ENCODE measurements at regions not wholly inside any gene's neighbourhood (a gene's known extent, or its start where the extent isn't known, plus 50 kb on each side); places are given as distances from the start of the nearest gene placed in this dataset.
"Not testable (repeated sequence)": the region's sequence is repeated elsewhere in the genome, so short reads cannot be mapped to it uniquely, and the experiment has no call there.

DNA sequence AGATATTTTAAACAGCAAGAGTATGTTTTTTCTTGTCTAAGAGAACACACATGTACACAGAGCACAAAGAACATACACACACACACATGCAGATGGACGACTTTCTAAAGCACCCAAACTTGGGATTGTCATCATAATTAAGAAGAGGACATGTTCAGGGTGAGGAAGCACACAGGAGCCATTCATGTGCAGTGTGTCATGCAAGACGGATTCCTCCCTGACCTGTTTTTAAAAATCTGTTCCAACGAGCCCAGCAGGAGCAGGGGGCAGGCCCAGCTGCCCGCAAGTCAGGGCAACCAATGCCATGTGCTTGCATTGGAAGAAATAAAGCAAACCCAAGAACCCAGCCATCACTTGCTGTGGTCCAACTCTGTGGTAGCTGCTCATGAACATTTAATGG is 167.3 kb upstream of the ZNF644 start:
- DNase-seq (ENCODE audit: low read depth) (no peak), FAIRE-seq (no peak)
- H3K4me3 ChIP-seq (ENCODE audit: low read depth, low read length), result no peak overlapping the region
- no peaks in the 10 kb centered on the region for H3K27me3 ChIP-seq (ENCODE audit: control insufficient read depth, insufficient read depth, low read length)
- TF ChIP-seq, protein P1, sequence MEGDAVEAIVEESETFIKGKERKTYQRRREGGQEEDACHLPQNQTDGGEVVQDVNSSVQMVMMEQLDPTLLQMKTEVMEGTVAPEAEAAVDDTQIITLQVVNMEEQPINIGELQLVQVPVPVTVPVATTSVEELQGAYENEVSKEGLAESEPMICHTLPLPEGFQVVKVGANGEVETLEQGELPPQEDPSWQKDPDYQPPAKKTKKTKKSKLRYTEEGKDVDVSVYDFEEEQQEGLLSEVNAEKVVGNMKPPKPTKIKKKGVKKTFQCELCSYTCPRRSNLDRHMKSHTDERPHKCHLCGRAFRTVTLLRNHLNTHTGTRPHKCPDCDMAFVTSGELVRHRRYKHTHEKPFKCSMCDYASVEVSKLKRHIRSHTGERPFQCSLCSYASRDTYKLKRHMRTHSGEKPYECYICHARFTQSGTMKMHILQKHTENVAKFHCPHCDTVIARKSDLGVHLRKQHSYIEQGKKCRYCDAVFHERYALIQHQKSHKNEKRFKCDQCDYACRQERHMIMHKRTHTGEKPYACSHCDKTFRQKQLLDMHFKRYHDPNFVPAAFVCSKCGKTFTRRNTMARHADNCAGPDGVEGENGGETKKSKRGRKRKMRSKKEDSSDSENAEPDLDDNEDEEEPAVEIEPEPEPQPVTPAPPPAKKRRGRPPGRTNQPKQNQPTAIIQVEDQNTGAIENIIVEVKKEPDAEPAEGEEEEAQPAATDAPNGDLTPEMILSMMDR (IDR thresholded peaks at IDR 0.05; ENCODE audit: insufficient read depth, low read length, severe bottlenecking), result no peak
- H3K36me3 ChIP-seq (ENCODE audit: control insufficient read depth, insufficient read depth, low read length), result no peaks in the 10 kb centered on the region

DNA sequence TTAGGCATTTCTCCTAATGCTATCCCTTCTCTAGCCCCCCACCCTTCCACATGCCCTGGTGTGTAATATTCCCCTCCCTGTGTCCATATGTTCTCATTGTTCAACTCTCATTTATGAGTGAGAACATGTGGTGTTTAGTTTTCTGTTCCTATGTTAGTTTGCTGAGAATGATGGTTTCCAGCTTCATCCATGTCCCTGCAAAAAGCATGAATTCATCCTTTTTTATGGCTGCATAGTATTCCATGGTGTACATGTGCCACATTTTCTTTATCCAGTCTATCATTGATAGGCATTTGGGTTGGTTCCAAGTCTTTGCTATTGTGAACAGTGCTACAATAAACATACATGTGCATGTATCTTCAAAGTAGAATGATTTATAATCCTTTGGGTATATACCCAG is 161.0 kb upstream of the ZNF644 start:
- DNase-seq (ENCODE audit: low read depth); FAIRE-seq; H3K36me3 ChIP-seq (ENCODE audit: control insufficient read depth, insufficient read depth, low read length); H3K27me3 ChIP-seq (ENCODE audit: control insufficient read depth, insufficient read depth, low read length); H3K4me3 ChIP-seq (ENCODE audit: low read depth, low read length): not testable (repeated sequence)

DNA sequence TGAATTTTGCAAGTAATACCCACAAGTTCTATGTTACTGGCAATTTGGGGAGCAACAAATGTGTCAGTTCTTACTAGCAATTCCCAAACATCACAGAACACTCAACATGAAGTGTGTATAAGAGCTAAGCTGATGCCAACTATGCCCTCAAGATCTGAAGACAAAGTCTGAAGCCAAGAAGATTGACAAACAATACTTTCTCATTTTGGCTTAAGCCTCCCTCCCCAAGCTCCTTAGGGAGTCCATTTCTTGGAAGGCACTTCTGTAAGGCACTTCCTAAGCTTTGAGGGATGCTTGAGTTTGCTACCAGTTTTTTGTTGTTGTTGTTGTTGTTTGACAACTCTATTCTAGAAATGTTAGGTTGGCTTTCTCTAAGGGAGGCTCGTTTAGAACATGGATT is 154.4 kb upstream of the ZNF644 start:
- DNase-seq (ENCODE audit: low read depth) (no peak), FAIRE-seq (no peak)
- Histone ChIP-seq H3K4me3 (ENCODE audit: low read depth, low read length) (no peak overlapping the region), H3K27me3 (ENCODE audit: control insufficient read depth, insufficient read depth, low read length) (no peaks in the 10 kb centered on the region), H3K36me3 (ENCODE audit: control insufficient read depth, insufficient read depth, low read length) (no peaks in the 10 kb centered on the region)
- TF ChIP-seq, protein P1 (IDR thresholded peaks at IDR 0.05; ENCODE audit: insufficient read depth, low read length, severe bottlenecking), result no peak

DNA sequence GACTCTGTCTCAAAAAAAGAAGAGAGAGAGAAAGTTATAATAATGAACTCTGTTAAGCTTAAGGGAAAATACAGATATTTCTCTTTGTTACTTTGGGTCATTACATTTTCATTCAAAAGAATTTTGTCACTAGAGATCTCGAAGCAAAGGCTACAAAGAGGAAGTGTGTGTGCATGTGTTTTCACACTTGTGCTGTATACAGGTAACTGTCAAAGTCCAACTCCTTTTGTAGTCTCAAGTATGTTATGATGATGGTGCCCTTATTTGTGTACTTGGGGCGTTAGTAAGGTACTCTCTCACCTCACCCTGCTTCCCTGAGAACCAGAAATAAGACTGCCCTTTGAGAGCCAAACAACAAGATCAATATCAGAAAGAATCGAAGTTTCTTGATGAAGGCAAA is 152.9 kb upstream of the ZNF644 start:
- Histone ChIP-seq H3K4me3 (ENCODE audit: low read depth, low read length) (no peak overlapping the region), H3K36me3 (ENCODE audit: control insufficient read depth, insufficient read depth, low read length) (no peaks in the 10 kb centered on the region), H3K27me3 (ENCODE audit: control insufficient read depth, insufficient read depth, low read length) (no peaks in the 10 kb centered on the region)
- TF ChIP-seq, protein P1 (IDR thresholded peaks at IDR 0.05; ENCODE audit: insufficient read depth, low read length, severe bottlenecking), result no peak
- no peak for FAIRE-seq
- DNase-seq (ENCODE audit: low read depth), result no peak

DNA sequence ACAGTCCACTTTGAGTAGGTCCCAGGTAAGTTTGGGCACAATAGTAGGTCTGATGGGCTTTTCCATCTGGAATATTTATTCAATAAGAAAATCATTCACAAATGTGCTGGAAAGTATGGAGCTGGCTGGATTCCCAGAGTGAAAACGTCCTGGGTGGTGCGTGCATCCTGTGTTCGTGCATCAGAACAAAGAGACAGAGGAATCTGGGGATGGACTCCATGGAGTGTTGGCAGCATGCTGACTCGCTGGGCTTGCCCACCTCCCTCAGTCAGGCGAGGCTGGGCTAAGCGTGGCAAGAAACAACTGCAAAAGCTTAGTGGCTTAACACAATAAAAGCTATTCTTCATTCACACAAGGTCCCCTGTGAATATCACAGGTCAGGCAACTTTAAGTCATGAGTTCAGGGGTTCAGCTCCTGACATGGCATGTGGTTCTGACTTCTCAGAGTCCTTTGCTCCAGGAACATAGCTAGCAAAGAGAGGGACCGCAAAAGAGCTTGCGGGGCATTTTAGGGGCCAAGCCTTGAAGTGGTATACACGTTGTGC is 151.6 kb upstream of the ZNF644 start:
- Histone ChIP-seq H3K4me3 (ENCODE audit: low read depth, low read length) (no peak overlapping the region), H3K36me3 (ENCODE audit: control insufficient read depth, insufficient read depth, low read length) (no peaks in the 10 kb centered on the region), H3K27me3 (ENCODE audit: control insufficient read depth, insufficient read depth, low read length) (no peaks in the 10 kb centered on the region)
- no peak for DNase-seq (ENCODE audit: low read depth)
- FAIRE-seq, result peak; percentile 68
- TF ChIP-seq, protein P1 (IDR thresholded peaks at IDR 0.05; ENCODE audit: insufficient read depth, low read length, severe bottlenecking), result no peak

DNA sequence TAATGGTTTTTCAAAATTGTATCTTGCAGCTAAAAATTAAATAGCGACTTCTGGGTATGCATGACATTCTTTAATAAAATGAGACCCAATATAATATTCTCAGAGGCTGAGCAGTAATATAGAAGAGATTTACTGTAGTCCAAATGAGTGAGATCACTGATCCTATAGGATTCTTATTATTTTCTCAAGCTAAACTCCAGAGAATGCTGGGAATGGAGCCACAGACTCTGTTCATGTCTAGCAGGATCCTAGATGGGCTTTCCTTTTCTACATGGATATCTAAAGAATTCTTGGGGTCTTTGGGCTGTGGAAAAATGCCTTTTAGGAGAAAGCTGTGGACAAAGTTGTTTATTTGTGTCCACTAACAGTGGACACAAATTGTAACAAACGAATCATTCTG is 150.7 kb upstream of the ZNF644 start:
- no peak for FAIRE-seq

More for the DNA sequence above, 150.7 kb upstream of the ZNF644 start:
- Histone ChIP-seq H3K4me3 (ENCODE audit: low read depth, low read length) (no peak overlapping the region), H3K27me3 (ENCODE audit: control insufficient read depth, insufficient read depth, low read length) (no peaks in the 10 kb centered on the region), H3K36me3 (ENCODE audit: control insufficient read depth, insufficient read depth, low read length) (no peaks in the 10 kb centered on the region)
- TF ChIP-seq, protein P1 (IDR thresholded peaks at IDR 0.05; ENCODE audit: insufficient read depth, low read length, severe bottlenecking), result no peak
- no peak for DNase-seq (ENCODE audit: low read depth)

Data from bronchial epithelial cell (primary cell).